Umbilical cord (tissue), 1 donor: ENCODE measurements at regions not wholly inside any gene's neighbourhood (a gene's known extent, or its start where the extent isn't known, plus 50 kb on each side); places are given as distances from the start of the nearest gene placed in this dataset.
"Not testable (repeated sequence)": the region's sequence is repeated elsewhere in the genome, so short reads cannot be mapped to it uniquely, and the experiment has no call there.

Experiments
- DNase-seq: peaks from one replicate; pipeline ENCODE4 v3.0.0-alpha.2; 2015; ENCODE audit warnings: low spot score

- DNase-seq: no peak
Observed at GRCh38 chr2:217597145-217597544, 405.6 kb downstream of the TNS1 start.

GRCh38 chr2:217593732-217594131 lies 409.1 kb downstream of the TNS1 start:
- DNase-seq: no peak

- DNase-seq: peak; percentile 11
Observed at GRCh38 chr2:217588266-217588665, 414.5 kb downstream of the TNS1 start.

- no peak for DNase-seq
Observed at GRCh38 chr2:217585362-217585761, 417.4 kb downstream of the TNS1 start.

- not testable (repeated sequence) for DNase-seq
Observed at GRCh38 chr2:217580407-217580806, 422.4 kb downstream of the TNS1 start.

GRCh38 chr2:217573571-217573970 lies 429.2 kb downstream of the TNS1 start:
- peak; percentile 65 for DNase-seq

DNA sequence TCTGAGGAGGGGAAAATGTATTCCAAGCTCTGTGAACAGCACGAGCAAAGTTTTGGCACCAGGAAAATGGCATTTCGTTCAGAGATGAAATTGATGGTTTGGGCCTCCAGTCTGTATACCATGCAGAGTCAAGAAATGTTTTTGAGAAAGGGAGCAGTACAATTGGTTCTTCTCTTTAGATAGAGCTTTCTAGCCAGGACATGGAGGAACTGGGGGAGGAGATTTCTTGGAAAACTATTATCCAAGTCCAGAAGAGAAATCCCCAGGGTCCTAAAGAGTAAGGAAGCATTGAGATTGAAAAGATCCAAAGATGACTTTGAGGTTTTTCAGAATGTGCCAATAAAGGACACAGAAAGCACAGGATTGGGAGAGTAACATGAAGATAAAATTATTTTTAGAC lies 432.4 kb downstream of the TNS1 start:
- no peak for DNase-seq

DNA sequence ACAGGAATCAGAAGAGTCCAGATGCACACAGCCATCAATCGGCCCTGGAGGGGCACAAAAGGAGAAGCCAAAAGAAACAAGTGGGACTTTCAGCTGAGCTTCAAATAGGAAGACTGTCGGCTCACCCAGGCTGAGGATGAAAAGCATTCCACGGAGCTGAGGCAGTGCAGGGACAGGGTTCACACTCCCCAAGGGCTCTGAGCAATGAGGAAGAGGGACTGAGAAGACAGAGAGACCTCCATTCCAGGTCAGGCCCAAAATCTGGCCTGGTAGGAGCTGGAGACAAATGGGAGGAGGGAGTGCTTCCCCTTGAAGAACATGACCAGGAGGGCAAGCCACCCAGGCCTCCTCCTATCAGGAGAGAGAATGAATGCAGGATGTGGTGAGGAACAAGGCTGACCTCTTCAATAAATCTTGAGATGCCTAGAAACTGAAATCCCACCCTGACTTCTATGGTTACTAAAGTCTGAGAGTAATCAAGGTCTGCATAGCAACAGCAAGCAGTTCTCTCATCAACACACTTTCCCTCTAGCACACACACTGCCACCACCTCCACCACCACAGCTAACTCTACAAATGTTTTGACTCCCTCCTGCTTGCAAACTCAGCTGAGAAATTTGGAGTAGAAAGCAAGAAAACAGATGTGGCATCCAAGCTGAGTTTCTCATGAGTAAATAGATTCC lies 434.4 kb downstream of the TNS1 start:
- no peak for DNase-seq

DNA sequence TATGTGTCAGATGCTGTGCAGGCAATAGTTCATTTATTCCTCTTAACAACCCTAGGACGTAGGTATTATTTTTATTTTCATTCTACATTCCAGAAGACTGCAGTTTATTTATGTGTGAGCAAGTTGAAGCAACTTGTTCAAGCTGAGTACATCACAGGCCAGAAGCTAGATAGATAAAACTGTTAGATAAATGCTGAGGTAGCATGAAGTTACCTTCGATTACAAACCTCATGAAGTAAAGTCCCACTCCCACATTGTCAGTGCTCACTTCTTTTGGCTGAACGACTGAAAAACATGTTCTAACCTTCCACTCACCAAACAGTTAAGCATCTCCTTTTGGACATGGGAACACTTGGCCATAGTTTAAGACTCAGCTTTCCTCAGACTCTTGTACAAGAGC lies 439.2 kb downstream of the TNS1 start:
- DNase-seq: no peak

DNA sequence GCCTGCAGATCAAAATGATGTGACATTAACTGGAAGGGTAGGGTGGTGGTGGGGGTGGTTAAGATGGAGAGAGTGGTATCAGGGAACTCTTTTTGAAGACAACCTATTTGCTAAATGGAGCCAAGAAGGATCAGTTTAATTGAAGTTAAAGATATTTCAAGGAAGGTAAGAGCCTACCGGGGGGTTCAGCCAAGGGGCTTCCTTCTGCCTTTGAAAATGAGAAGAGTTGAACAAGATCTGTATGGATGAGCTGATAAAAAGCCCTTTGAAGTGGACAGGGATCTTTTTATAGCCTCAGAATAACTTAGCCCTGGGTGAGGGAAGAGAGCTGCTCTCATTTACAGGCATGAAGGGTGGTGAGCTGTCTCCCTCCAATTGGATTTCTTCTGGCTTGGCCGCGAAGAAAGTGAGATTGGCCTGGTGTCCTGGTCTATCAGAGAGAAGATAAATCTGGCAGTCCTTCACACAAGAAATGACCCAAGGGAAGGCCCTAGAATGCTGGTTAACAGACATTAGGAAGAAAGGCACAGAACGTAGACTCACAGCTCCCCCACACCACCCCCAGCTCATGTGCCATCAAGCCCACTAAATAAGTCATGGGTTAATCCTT lies 439.8 kb downstream of the TNS1 start:
- DNase-seq: peak; percentile 95

DNA sequence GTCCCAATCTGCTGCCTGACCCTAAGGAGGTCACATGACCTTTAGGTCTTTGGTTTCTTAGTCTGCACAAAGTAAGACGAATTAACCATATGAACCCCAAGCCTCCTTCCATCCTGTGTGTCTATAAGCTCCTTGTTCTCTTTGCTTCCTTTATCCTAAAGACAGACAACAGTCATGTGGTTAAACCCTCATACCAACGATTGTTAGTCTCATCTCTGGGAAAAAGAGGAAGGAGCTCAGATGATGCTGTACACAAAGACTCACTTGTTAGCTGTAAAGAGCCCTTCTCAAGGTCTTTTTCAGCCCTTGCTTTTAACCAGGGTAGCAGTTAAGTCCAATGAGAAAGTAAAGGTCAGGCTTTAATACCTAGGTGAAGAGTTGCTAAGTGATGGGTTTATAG lies 443.7 kb downstream of the TNS1 start:
- DNase-seq: peak; percentile 39

DNA sequence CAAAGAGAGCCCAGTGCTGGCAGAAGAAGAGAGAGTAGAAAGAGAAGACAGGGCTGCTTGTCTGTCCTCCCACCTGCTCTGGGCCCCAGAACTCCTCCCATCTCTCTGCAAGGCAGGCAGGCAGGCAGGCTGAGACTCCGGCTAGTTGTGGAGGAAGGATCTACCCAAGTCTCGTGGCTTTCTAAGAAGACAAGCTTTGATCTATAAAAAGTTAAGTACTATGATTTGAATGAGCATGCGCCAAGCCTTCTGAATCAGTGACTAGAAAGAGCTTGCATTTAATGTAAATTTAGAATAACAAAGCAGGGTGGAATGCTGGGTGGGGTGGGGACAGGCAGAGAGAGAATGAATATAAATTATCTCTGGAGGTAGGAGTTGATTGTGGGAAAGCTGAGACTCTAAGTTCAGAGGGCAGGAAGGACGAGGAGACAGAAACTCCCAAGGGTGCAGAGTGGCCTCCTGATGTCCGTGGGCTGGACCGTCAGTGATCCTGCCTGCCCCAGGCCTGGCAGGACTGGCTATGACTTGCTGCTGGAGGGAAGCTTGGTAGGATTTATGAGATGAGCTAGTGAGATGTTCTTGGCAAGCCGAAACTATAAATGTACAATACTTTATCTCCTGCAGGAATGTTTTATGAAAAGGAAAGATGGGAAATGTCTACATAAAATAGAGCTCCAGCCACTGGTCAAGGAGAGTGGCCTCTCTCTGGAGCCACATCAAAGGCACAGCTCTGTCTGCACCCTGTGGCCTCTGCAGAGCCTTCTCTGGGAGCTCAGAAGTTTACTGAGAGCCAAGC lies 447.5 kb downstream of the TNS1 start:
- peak; percentile 98 for DNase-seq

GRCh38 chr2:217553679-217554078 lies 449.1 kb downstream of the TNS1 start:
- no peak for DNase-seq

GRCh38 chr2:217553202-217553601 lies 449.6 kb downstream of the TNS1 start:
- DNase-seq: no peak

GRCh38 chr2:217552081-217552480 lies 450.7 kb downstream of the TNS1 start:
- DNase-seq: peak; percentile 32

GRCh38 chr2:217551252-217551899 lies 451.4 kb downstream of the TNS1 start:
- DNase-seq: peak; percentile 91

GRCh38 chr2:217539126-217539525 lies 463.7 kb downstream of the TNS1 start:
- DNase-seq: no peak

DNA sequence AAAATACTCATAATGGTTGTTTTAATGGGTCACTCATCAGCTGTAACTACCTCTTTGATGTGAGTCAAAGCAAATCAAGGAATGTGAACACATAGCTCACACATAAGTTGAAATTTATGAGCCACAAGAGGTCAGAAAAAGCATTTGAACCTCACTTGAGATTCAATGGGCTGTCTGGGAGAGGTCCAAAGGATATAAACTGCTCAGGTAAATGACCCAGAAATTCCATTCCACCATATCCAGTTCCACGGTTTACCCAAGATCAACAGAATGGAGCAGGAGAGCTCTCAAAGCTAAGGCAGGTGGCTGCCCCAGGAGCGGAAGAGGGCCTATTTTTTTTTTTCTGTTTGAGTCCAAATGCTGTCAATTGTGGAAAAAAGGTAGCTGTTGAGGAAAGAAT lies 464.1 kb downstream of the TNS1 start:
- DNase-seq: no peak

- peak; percentile 76 for DNase-seq
Observed at GRCh38 chr2:217535957-217536708, 466.7 kb downstream of the TNS1 start.

DNA sequence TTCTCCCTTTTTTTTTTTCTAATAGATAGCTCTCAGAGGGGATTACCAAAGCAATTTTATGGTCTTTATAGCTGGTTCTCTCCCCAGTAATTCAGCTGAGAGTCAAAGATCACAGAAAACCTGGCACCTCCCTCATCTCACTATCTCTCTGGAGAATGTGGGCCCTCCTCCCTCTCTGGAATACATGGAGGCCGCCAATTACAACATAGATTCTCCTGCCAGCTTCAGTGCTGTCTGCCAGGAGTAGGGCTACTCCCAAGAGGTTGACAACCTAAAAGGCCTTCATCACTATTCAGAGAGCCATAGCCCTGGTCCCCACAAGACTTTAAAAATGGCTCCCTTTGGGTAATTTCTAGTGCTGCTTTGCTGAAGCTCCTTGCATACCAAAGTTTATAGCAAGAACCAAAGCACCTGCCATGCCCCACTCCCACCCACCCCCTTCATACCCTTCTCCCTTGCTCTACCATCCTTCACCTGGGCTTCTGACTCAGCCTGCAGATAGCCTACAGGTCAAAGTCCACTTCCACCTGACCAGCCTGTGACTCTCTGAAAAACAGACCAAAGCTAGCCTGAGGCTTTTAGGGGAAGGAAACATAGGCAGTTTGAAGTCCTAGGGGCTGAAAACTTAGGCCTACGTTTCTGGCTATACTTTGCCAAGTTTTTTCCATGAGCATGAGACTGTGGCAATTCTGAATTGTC lies 472.3 kb downstream of the TNS1 start:
- peak; percentile 64 for DNase-seq

DNA sequence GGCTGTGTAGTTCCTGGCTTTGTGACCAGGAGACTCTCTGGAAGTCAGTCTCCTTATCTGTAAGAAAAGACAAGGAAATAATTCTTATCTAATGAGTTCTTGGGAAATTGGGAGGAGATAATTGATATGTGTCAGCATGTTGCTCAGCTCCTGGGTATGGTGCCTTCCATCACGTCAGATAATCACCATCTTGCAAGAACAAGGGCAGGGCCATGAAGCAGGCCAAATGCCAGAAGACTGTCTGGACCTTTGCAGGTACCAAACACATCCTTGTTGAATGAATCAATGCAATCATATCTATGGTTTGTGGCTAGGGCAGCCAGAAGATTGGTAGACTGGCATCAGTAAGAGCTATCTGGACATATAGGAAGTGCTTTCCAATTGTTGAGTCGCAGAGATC lies 473.5 kb downstream of the TNS1 start:
- no peak for DNase-seq
